IPS-15b (cell line): ENCODE measurements at regions not wholly inside any gene's neighbourhood (a gene's known extent, or its start where the extent isn't known, plus 50 kb on each side); places are given as distances from the start of the nearest gene placed in this dataset.
"Not testable (repeated sequence)": the region's sequence is repeated elsewhere in the genome, so short reads cannot be mapped to it uniquely, and the experiment has no call there.

Experiments used
- H3K27me3 ChIP-seq: one replicate; pipeline ENCODE4 v1.6.1; 2013; ENCODE audit warnings: low read length; ENCODE audit not compliant: control insufficient read depth, insufficient read depth
- H3K36me3 ChIP-seq: one replicate; pipeline ENCODE4 v1.6.1; 2013; ENCODE audit warnings: low read length; ENCODE audit not compliant: control insufficient read depth, insufficient read depth
- H3K4me1 ChIP-seq: one replicate; pipeline ENCODE4 v1.6.1; 2013; ENCODE audit warnings: mild to moderate bottlenecking, low read length; ENCODE audit not compliant: control insufficient read depth, insufficient read depth
- H3K4me3 ChIP-seq: one replicate; pipeline ENCODE4 v1.5.1; 2013; ENCODE audit warnings: low read depth, low read length
- H3K9ac ChIP-seq: one replicate; pipeline ENCODE4 v1.6.1; 2013; ENCODE audit warnings: low read depth, mild to moderate bottlenecking, low read length
- H3K9me3 ChIP-seq: one replicate; pipeline ENCODE4 v1.6.1; 2013; ENCODE audit warnings: mild to moderate bottlenecking, low read length; ENCODE audit not compliant: control insufficient read depth, insufficient read depth

DNA sequence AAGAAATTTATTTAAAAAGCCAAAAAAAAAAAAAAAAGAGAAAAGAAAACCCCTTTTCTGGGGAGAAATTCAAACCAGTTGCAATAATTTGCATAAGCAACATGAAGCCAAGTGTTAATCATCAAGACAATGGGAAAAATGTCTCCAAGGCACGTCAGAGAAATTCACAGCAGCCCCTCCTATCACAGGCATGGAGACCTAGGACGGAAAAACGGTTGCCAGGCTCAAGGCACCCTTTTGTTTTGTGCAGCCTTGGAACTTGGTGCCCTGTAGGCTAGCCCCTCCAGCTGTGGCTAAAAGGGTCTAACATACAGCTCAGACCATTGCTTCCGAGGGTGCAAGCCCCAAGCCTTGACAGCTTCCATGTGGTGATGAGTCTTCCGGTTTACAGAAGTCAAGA, 509.2 kb upstream of the SOX11 start:
- H3K4me1 ChIP-seq: no peaks in the 10 kb centered on the region
- no peak overlapping the region for H3K9ac ChIP-seq
- no peak overlapping the region for H3K4me3 ChIP-seq
- H3K9me3 ChIP-seq: no peaks in the 10 kb centered on the region
- H3K27me3 ChIP-seq: no peaks in the 10 kb centered on the region
- no peaks in the 10 kb centered on the region for H3K36me3 ChIP-seq

DNA sequence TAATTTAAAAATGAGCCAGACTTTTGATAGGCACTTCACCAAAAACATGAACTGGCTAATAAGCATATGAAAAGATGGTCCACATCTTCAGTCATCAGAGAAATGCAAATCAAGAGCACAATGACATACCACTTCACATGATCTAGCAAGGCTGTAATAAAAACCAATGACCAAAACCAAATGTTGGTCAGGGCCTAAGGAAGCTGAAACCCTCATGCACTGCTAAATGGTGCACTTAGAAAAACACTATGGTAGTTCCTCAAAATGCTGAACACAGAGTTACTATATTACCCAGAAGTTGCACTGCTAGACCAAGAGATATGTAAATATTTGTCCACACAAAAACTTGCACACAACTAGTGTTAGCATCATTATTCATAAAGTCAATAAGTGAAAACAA, 504.9 kb upstream of the SOX11 start:
- no peak overlapping the region for H3K4me3 ChIP-seq
- no peaks in the 10 kb centered on the region for H3K36me3 ChIP-seq
- no peaks in the 10 kb centered on the region for H3K27me3 ChIP-seq
- H3K9me3 ChIP-seq: no peaks in the 10 kb centered on the region
- peaks cover 12% of the 10 kb centered on the region for H3K4me1 ChIP-seq
- H3K9ac ChIP-seq: no peak overlapping the region

DNA sequence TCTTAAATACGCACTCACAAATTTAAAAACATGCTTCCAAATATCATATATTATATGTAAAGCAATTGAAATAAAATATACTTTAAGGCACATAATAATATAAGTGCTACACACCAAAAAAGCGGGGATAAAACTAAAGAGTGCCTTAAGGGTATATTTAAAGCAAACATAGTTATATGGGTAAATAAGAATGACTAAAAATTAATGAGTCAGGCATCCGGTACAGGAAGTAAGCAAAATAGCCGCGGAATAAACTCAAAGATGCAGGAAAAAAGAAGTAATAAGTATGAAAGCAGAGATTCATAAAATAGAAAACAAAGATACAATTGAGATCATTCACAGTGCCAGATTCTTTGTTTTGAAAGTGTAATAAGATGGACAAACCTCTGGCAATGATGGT, 503.5 kb upstream of the SOX11 start:
- H3K27me3 ChIP-seq: no peaks in the 10 kb centered on the region
- H3K9me3 ChIP-seq: no peaks in the 10 kb centered on the region

DNA sequence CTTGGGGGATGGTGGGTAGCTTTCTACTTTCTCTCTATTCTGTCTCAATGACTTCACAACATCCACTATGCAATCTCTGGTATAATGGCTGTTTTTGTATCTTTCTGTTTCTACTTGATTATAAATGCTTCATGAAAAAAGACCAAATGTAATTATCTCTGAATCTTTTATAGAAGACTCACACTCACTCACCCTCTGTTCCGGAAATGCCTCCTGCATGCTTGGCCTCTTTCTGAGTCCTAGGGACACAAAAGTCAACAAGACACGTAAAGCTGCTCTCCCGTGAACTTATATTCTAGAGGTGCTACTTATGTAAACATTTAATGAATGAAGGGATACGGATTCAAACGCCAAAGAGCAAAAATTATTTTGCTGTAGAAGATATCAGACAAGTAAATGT, 502.2 kb upstream of the SOX11 start:
- Histone ChIP-seq H3K4me3 (no peak overlapping the region), H3K9me3 (no peaks in the 10 kb centered on the region), H3K36me3 (no peaks in the 10 kb centered on the region), H3K9ac (no peak overlapping the region), H3K4me1 (peaks cover 12% of the 10 kb centered on the region), H3K27me3 (no peaks in the 10 kb centered on the region)

More for the DNA sequence above, 503.5 kb upstream of the SOX11 start:
- H3K9ac ChIP-seq: no peak overlapping the region
- no peaks in the 10 kb centered on the region for H3K36me3 ChIP-seq
- no peak overlapping the region for H3K4me3 ChIP-seq
- peaks cover 12% of the 10 kb centered on the region for H3K4me1 ChIP-seq

DNA sequence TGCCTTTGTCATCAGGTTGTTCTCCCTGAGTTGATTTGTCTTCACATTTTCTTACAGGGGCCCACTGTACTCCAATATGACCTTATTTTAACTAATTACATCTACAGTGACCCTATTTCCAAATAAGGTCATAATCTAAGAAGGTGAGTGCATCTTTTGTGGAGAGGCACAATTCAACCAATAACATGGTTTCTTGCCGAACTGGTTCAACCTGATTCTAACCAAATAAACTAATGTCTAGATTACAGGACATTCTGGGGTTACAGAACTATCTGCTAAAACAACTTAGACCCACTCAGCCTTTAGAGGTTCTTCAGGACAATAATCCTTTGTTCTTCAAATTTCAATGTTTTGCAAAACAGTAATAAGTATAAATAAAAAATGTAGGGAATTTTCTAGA, 496.5 kb upstream of the SOX11 start:
- no peaks in the 10 kb centered on the region for H3K9me3 ChIP-seq
- no peak overlapping the region for H3K9ac ChIP-seq
- no peaks in the 10 kb centered on the region for H3K27me3 ChIP-seq
- peaks cover 10% of the 10 kb centered on the region for H3K4me1 ChIP-seq
- no peak overlapping the region for H3K4me3 ChIP-seq
- H3K36me3 ChIP-seq: no peaks in the 10 kb centered on the region

DNA sequence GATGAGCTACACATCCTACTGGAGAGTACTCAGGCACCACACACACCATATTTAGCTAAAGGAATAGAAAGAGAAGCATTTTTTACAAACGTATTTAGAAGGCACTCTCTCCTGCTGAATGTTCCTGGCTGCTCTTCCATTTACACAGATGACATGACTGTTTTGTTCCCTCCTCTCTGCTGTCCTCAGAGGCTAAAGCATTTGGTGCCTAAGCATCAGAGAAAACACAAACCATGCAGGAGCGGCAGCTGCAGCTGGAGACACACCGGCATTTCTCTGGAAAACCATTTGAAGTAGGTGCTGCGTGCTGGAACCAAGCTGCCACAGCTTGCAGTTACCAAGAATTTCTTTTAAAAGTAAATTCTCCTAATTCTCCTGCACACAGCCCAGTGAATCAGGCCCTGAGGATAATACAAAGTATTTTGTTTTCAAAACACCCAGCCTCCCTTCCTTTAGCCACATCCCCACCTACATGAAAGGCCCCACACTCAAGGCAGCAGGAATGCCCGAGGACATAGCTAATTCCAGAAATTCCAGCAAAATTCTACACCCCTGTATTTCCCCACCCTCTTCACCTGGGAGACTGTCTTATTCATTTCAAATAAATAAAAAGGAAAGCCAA, 488.9 kb upstream of the SOX11 start:
- H3K9me3 ChIP-seq: no peaks in the 10 kb centered on the region
- no peak overlapping the region for H3K4me3 ChIP-seq
- no peaks in the 10 kb centered on the region for H3K4me1 ChIP-seq
- H3K9ac ChIP-seq: no peak overlapping the region
- H3K27me3 ChIP-seq: no peaks in the 10 kb centered on the region
- H3K36me3 ChIP-seq: no peaks in the 10 kb centered on the region

DNA sequence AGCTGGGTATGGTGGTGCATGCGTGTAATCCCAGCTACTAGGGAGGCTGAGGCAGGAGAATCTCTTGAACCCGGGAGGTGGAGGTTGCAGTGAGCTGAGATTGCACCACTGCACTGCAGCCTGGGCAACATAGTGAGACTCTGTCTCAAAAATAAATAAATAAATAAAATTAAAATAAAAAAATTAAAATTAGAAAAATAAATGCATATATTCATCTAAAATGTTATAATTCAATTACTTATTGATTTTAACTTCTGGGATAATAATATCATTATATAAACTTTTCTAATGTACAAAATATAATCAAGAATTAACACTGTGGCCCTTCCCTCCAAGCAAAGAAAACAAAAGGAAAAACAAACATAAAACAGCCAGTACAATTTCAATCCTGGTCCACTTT, 485.4 kb upstream of the SOX11 start:
- not testable (repeated sequence) for H3K4me3 ChIP-seq, H3K9me3 ChIP-seq, H3K27me3 ChIP-seq, H3K9ac ChIP-seq, H3K4me1 ChIP-seq, H3K36me3 ChIP-seq

DNA sequence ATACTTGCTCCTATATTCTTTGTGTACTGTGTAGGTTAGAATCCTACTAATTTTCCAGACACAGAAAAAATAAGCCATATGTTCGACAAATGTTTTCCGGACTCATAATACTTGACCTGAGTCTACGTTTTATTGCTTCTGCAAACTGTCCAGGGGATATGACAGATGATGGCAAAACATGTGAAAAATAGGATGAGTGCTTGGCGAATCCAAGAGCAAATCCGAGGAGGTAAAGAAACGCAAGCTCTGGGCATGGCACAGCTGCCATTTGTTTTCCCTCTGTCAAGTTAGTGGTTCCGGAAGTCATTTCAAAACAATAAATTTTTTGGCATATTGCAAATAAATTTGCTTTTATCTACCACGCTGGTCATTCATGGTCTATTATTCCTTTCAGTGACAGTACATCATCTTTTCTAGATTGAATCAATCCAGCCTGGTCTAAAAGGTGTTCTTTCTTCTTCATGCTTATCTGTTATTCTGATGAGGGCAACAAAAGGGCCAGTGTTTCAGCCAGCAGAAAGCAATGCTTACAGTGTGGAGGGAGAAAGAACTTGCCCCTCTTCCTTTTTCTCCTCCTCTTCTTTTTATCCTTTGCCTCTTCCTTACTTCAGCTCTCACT, 476.1 kb upstream of the SOX11 start:
- Histone ChIP-seq H3K4me3 (no peak overlapping the region), H3K9me3 (no peaks in the 10 kb centered on the region), H3K27me3 (no peaks in the 10 kb centered on the region), H3K4me1 (no peaks in the 10 kb centered on the region), H3K36me3 (no peaks in the 10 kb centered on the region), H3K9ac (no peak overlapping the region)

DNA sequence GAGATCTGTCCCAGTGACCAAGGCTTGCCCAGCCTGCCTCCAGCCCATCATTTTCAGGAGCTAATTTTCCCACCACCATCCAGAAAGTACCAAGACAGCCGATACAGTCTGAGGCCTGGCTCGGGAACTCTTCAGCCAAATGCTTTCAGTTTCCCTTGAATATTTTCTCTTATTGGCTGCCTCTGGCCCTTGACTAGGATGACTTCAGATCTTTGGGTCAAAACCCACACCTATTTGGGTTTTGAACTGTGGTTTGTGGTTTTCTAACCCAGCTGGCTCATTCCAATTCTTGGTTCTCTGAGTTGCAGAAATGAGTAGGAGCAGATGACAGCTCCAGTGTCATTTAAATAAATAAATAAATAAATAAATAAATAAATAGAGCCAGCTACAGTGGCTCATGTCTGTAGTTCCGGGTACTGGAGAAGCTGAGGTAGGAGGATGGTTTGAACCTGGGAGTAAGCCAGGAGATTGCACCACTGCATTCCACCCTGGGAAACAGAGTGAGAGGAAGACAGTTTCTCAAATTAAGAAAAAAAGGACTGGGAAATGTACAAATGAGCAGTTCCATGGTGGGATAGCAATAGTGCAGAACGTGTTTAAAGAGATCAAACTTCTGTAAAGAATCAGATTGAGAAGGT, 465.0 kb upstream of the SOX11 start:
- Histone ChIP-seq H3K4me1 (no peaks in the 10 kb centered on the region), H3K36me3 (no peaks in the 10 kb centered on the region), H3K9ac (no peak overlapping the region)

DNA sequence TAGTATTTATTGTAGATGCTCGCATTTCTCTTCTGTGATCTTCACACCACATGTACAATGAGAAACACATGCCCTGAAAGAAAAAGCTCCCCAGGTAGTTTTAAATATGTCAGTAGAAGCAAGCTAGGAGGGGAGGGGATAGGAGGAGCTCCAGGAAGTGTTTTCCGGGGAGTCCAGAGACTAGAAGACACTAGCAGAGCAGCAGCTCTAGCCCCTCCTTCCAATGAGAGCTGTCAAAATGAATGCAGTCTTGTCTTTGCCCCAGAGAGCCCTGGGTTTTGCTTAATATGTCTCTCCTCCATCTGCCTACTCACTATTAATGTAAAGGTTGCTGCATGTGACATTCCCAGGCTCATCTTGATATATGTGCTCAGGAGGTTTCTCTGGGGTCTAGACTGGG, 462.6 kb upstream of the SOX11 start:
- no peak overlapping the region for H3K9ac ChIP-seq

More for the DNA sequence above, 465.0 kb upstream of the SOX11 start:
- Histone ChIP-seq H3K27me3 (no peaks in the 10 kb centered on the region), H3K4me3 (no peak overlapping the region), H3K9me3 (no peaks in the 10 kb centered on the region)

DNA sequence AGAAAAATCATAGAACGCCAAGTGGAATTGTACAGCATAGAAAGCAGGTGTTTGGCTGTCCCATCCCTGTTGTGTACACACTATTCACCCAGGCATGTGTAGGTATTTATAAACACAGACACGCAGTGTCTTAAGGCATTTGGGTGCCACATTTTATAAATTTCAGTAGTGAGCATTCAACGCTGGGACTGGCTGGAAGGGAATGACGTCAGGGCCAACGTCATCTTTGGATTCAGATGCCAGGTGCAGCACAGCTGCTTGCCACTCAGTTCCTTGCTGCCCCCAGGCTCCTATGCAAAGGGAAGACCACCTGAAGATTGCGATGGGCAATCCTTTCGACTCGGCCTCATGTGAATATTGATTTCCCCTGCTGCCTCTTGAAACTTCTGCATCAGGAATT, 461.7 kb upstream of the SOX11 start:
- Histone ChIP-seq H3K4me3 (no peak overlapping the region), H3K4me1 (no peaks in the 10 kb centered on the region), H3K9ac (no peak overlapping the region), H3K27me3 (no peaks in the 10 kb centered on the region), H3K9me3 (no peaks in the 10 kb centered on the region), H3K36me3 (no peaks in the 10 kb centered on the region)

More for the DNA sequence above, 462.6 kb upstream of the SOX11 start:
- Histone ChIP-seq H3K4me3 (no peak overlapping the region), H3K27me3 (no peaks in the 10 kb centered on the region), H3K36me3 (no peaks in the 10 kb centered on the region), H3K4me1 (no peaks in the 10 kb centered on the region), H3K9me3 (no peaks in the 10 kb centered on the region)

DNA sequence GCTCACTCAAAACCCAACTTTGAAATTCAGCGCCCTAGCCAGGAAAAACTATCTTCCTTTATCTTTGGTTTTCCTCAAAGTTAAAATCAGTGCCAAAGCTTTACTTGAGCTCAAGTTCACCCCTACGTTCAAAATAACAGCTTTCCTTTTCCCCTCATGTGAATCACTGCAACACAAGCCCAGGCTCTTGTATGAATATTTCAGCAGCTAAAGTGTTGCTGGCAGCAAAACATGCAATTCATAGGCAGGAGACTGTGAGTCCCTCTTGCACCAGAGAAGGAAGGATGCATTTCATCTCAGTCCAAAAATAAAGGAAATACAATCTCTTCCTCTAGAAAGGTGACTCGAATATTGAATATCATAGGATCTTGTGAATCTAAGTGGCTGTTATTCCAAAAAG, 461.3 kb upstream of the SOX11 start:
- no peak overlapping the region for H3K9ac ChIP-seq
- no peaks in the 10 kb centered on the region for H3K36me3 ChIP-seq
- no peaks in the 10 kb centered on the region for H3K4me1 ChIP-seq
- H3K27me3 ChIP-seq: no peaks in the 10 kb centered on the region
- H3K4me3 ChIP-seq: no peak overlapping the region
- H3K9me3 ChIP-seq: no peaks in the 10 kb centered on the region
